Bronchial epithelial cell (primary cell): ENCODE measurements at regions not wholly inside any gene's neighbourhood (a gene's known extent, or its start where the extent isn't known, plus 50 kb on each side); places are given as distances from the start of the nearest gene placed in this dataset.

Experiments used
- DNase-seq: peaks from one replicate; pipeline ENCODE4 v3.0.0-alpha.2; 2010; ENCODE audit warnings: low read depth
- FAIRE-seq: peaks from 2 replicates; lab custom pipeline; 2011; peaks lifted over from hg19 to GRCh38; lab: Jason Lieb, UNC
- H3K27me3 ChIP-seq: 2 replicates; pipeline ENCODE4 v1.5.1; 2011; ENCODE audit warnings: low read length; ENCODE audit not compliant: control insufficient read depth, insufficient read depth
- H3K36me3 ChIP-seq: 2 replicates; pipeline ENCODE4 v1.5.1; 2011; ENCODE audit warnings: low read length; ENCODE audit not compliant: control insufficient read depth, insufficient read depth
- H3K4me3 ChIP-seq: 2 replicates; pipeline ENCODE4 v1.5.1; 2011; ENCODE audit warnings: mild to moderate bottlenecking, low read depth, low read length, control low read depth
- TF ChIP-seq, protein P1 (sequence below): IDR thresholded peaks from 2 replicates; pipeline ENCODE4 v1.5.1; 2011; ENCODE audit warnings: mild to moderate bottlenecking, moderate library complexity, low read length, control low read depth, inconsistent platforms; ENCODE audit not compliant: insufficient read depth, severe bottlenecking

DNA sequence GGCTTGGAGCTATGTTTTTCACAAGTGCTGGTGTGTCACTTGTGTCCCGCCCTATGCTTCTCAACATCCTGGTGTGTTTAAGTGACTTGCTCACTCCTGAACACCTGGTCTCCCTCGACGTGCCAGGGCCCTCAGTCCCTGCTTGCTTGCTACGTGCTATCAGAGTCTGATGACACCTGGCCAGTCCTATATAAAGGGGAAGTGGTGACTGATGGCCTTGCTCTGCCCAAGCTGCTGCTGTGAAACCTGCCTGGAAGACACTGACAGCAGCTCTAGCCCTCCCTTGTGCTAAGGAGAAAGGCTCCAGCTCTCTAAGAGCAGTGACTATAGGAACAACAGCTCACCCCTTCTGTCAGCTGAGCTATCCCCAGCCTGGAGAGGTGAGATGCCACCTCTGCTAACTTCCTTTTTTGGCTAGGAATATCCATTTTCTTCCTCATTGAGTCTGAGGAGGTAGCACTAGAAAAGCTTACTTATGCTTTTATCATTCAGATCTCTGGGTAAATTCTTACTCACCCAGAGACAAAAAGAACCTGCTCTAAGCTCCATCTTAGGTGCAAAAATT, 77.2 kb upstream of the PLXNA4 start:
- DNase-seq: no peak
- no peak overlapping the region for H3K4me3 ChIP-seq

DNA sequence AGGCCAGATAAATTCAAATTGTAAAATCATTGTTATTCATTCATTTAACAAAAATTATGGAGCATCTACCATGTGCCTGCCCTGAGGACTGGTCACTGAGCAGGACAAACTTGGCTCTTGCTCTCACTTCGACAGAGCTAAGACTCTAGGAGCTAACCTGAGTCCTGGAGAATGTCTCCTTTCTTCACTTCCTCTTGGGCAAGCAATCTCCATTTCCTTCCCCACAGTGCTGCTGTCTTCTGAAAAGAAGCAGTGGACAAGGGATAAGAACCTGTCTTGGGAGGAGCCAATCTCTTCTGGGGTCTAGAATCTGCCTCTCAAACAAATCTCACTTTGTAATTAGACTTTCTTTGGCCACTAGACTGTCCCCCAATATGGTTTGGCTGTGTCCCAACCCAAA, 76.2 kb upstream of the PLXNA4 start:
- FAIRE-seq (no peak), DNase-seq (no peak)
- no peaks in the 10 kb centered on the region for H3K27me3 ChIP-seq
- TF ChIP-seq, protein P1, sequence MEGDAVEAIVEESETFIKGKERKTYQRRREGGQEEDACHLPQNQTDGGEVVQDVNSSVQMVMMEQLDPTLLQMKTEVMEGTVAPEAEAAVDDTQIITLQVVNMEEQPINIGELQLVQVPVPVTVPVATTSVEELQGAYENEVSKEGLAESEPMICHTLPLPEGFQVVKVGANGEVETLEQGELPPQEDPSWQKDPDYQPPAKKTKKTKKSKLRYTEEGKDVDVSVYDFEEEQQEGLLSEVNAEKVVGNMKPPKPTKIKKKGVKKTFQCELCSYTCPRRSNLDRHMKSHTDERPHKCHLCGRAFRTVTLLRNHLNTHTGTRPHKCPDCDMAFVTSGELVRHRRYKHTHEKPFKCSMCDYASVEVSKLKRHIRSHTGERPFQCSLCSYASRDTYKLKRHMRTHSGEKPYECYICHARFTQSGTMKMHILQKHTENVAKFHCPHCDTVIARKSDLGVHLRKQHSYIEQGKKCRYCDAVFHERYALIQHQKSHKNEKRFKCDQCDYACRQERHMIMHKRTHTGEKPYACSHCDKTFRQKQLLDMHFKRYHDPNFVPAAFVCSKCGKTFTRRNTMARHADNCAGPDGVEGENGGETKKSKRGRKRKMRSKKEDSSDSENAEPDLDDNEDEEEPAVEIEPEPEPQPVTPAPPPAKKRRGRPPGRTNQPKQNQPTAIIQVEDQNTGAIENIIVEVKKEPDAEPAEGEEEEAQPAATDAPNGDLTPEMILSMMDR: no peak
- H3K4me3 ChIP-seq: no peak overlapping the region
- H3K36me3 ChIP-seq: no peaks in the 10 kb centered on the region

More for the DNA sequence above, 77.2 kb upstream of the PLXNA4 start:
- H3K36me3 ChIP-seq: no peaks in the 10 kb centered on the region
- TF ChIP-seq, protein P1: no peak
- H3K27me3 ChIP-seq: no peaks in the 10 kb centered on the region
- no peak for FAIRE-seq

GRCh38 chr7:132650498-132650897, 74.2 kb upstream of the PLXNA4 start:
- DNase-seq (peak; percentile 54), FAIRE-seq (no peak)
- H3K27me3 ChIP-seq: no peaks in the 10 kb centered on the region
- TF ChIP-seq, protein P1: no peak
- H3K36me3 ChIP-seq: no peaks in the 10 kb centered on the region
- no peak overlapping the region for H3K4me3 ChIP-seq

DNA sequence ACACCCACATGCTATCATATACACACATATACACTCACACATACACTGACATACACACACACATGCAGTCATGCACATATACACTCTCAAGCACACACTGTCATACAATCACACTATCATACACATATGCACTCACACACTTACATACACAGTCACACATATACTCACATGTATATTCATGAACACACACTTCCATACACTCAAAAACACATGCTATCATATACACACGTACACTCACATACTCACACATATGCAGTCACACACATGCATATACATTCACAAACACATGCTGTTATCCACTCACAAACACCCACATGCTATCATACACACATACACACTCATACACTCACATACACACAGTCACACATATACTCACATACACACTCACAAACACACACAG, 71.0 kb upstream of the PLXNA4 start:
- TF ChIP-seq, protein P1: no peak

GRCh38 chr7:132646052-132646451, 69.8 kb upstream of the PLXNA4 start:
- no peak for FAIRE-seq
- H3K4me3 ChIP-seq: no peak overlapping the region
- no peaks in the 10 kb centered on the region for H3K27me3 ChIP-seq

More for the DNA sequence above, 71.0 kb upstream of the PLXNA4 start:
- Histone ChIP-seq H3K4me3 (no peak overlapping the region), H3K36me3 (no peaks in the 10 kb centered on the region), H3K27me3 (no peaks in the 10 kb centered on the region)
- FAIRE-seq: no peak
- no peak for DNase-seq

More at GRCh38 chr7:132646052-132646451, 69.8 kb upstream of the PLXNA4 start:
- TF ChIP-seq, protein P1: no peak
- no peaks in the 10 kb centered on the region for H3K36me3 ChIP-seq
- no peak for DNase-seq
